H1 (cell line): ENCODE measurements at regions not wholly inside any gene's neighbourhood (a gene's known extent, or its start where the extent isn't known, plus 50 kb on each side); places are given as distances from the start of the nearest gene placed in this dataset.

ENCODE experiments used
- BCL11A ChIP-seq, 2 experiments: IDR thresholded peaks; one replicate each; pipeline ENCODE4 v1.6.1; 2011; ENCODE audit warnings: low read depth in 2 of 2, low read length in 2 of 2, mild to moderate bottlenecking in 2 of 2
- CHD2 ChIP-seq: IDR thresholded peaks from 2 replicates; pipeline ENCODE4 v1.6.1; 2012; ENCODE audit warnings: low read length, improper control_type of control experiment
- CTCF ChIP-seq, 3 experiments: IDR thresholded peaks; 1 replicate in 2 of 3; 2 replicates in 1 of 3; pipeline versions ENCODE4 v1.5.1 to v1.6.1; 2011; ENCODE audit warnings: low read length in 3 of 3, mild to moderate bottlenecking in 3 of 3, inconsistent platforms in 2 of 3, low read depth in 1 of 3, moderate library complexity in 1 of 3; ENCODE audit not compliant: insufficient read depth in 1 of 3; ENCODE audit errors: control extremely low read depth in 1 of 3
- EGR1 ChIP-seq: IDR thresholded peaks from 2 replicates; pipeline ENCODE4 v1.6.1; 2011; ENCODE audit warnings: low read depth, low read length, borderline replicate concordance
- KDM1A ChIP-seq: fragments of 200-600, 300-600 bp; sonication (generic); IDR thresholded peaks from 2 replicates; pipeline ENCODE4 v1.7.1; 2016; ENCODE audit warnings: mild to moderate bottlenecking, low read length, borderline replicate concordance
- POLR2A ChIP-seq, 2 experiments: IDR thresholded peaks; 1 replicate in 1 of 2; 2 replicates in 1 of 2; pipeline ENCODE4 v1.6.1; 2011; ENCODE audit warnings: low read depth in 2 of 2, low read length in 2 of 2, mild to moderate bottlenecking in 2 of 2; ENCODE audit errors: control extremely low read depth in 1 of 2
- RBBP5 ChIP-seq: IDR thresholded peaks from 2 replicates; pipeline ENCODE4 v1.7.1; 2012; ENCODE audit warnings: low read depth, mild to moderate bottlenecking, inconsistent platforms, low read length, moderate library complexity, borderline replicate concordance
- YY1 ChIP-seq: IDR thresholded peaks from 2 replicates; pipeline ENCODE4 v1.6.1; 2011; ENCODE audit warnings: low read depth, mild to moderate bottlenecking, low read length

GRCh38 chr4:136465691-136466090 is 1066.6 kb downstream of the PCDH18 start:
- no peak for TF ChIP-seq YY1
- TF ChIP-seq BCL11A (IDR thresholded peaks at IDR 0.05; ENCODE audit: low read depth in 2 of 2, low read length in 2 of 2): no peak
- TF ChIP-seq CTCF (IDR thresholded peaks at IDR 0.05; ENCODE audit: control extremely low read depth in 1 of 3, insufficient read depth in 1 of 3, low read depth in 1 of 3, low read length in 3 of 3): no peak
- no peak for TF ChIP-seq CHD2
- TF ChIP-seq RBBP5: no peak
- TF ChIP-seq KDM1A: no peak
- TF ChIP-seq POLR2A (IDR thresholded peaks at IDR 0.05; ENCODE audit: control extremely low read depth in 1 of 2, low read depth in 2 of 2, low read length in 2 of 2): no peak
- no peak for TF ChIP-seq EGR1
